ENCODE measurements at regions not wholly inside any gene's neighbourhood (a gene's known extent, or its start where the extent isn't known, plus 50 kb on each side); places are given as distances from the start of the nearest gene placed in this dataset.
"Not testable (repeated sequence)": the region's sequence is repeated elsewhere in the genome, so short reads cannot be mapped to it uniquely, and the experiment has no call there.

- Mint-ChIP-seq H3K27ac (no peak overlapping the region), H3K4me3 (no peak overlapping the region), H3K36me3 (no peaks in the 10 kb centered on the region), H3K9me3 (no peaks in the 10 kb centered on the region), H3K4me1 (no peaks in the 10 kb centered on the region), H3K27me3 (no peaks in the 10 kb centered on the region)
- ATAC-seq: no peak
These were observed 88.1 kb downstream of the POSTN start for GRCh38 chr13:37510441-37510840.

- H3K27ac Mint-ChIP-seq: no peak overlapping the region
- no peaks in the 10 kb centered on the region for H3K27me3 Mint-ChIP-seq
- no peaks in the 10 kb centered on the region for H3K36me3 Mint-ChIP-seq
- H3K9me3 Mint-ChIP-seq: no peaks in the 10 kb centered on the region
- no peak for ATAC-seq
- no peaks in the 10 kb centered on the region for H3K4me1 Mint-ChIP-seq
- H3K4me3 Mint-ChIP-seq: no peak overlapping the region
These were observed 93.0 kb downstream of the POSTN start for GRCh38 chr13:37505531-37505930.

- H3K4me3 Mint-ChIP-seq: no peak overlapping the region
- H3K36me3 Mint-ChIP-seq: no peaks in the 10 kb centered on the region
- H3K27ac Mint-ChIP-seq: no peak overlapping the region
- H3K27me3 Mint-ChIP-seq: no peaks in the 10 kb centered on the region
- ATAC-seq: no peak
- no peaks in the 10 kb centered on the region for H3K9me3 Mint-ChIP-seq
- no peaks in the 10 kb centered on the region for H3K4me1 Mint-ChIP-seq
These were observed 94.3 kb downstream of the POSTN start for GRCh38 chr13:37504251-37504650.

DNA sequence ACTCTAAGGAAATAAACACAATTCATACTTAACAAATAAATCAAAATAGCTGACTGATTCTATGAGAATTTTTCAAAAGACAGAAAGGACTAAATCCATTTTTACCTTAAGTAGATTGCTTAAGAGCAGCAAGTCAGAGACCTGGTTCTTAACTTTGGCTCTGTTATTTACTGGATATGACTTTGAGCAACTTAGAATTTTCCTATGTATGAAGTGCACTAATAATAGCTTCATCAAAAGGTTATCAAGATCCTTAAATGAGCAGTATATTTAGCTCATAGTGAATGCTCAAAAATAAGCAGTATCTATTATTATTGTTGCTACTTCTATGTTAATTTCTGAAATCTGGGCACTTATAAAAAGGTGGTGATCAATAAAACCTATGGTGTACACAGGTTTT is 95.3 kb downstream of the POSTN start:
- H3K27me3 Mint-ChIP-seq: no peaks in the 10 kb centered on the region
- no peak overlapping the region for H3K27ac Mint-ChIP-seq
- H3K9me3 Mint-ChIP-seq: no peaks in the 10 kb centered on the region
- no peak overlapping the region for H3K4me3 Mint-ChIP-seq
- ATAC-seq: no peak
- no peaks in the 10 kb centered on the region for H3K36me3 Mint-ChIP-seq
- no peaks in the 10 kb centered on the region for H3K4me1 Mint-ChIP-seq

DNA sequence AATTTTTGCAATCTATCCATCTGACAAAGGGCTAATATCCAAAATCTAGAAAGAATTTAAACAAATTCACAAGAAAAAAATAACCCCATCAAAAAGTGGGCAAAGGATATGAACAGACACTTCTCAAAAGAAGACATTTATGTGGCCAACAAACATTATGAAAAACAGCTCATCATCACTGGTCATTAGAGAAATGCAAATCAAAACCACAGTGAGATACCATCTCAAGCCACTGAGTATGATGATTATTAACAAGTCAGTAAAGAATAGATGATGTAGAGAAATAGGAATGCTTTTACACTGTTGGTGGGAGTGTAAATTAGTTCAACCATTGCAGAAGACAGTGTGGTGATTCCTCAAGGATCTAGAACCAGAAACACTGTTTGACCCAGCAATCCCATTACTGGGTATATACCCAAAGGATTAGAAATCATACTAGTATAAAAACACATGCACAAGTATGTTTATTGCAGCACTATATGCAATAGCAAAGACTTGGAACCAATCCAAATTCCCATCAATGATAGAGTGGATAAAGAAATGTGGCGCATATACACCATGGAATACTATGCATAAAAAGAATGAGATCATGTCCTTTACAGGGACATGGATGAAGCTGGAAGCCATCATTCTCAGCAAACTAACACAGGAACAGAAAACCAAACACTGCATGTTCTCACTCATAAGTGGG is 96.1 kb downstream of the POSTN start:
- not testable (repeated sequence) for H3K27ac Mint-ChIP-seq, H3K4me1 Mint-ChIP-seq, ATAC-seq, H3K9me3 Mint-ChIP-seq, H3K36me3 Mint-ChIP-seq, H3K4me3 Mint-ChIP-seq, H3K27me3 Mint-ChIP-seq

GRCh38 chr13:37501187-37501586 is 97.4 kb downstream of the POSTN start:
- no peak for ATAC-seq
- no peaks in the 10 kb centered on the region for H3K4me1 Mint-ChIP-seq

GRCh38 chr13:37495046-37495445 is 103.5 kb downstream of the POSTN start:
- Mint-ChIP-seq H3K27ac (no peak overlapping the region), H3K9me3 (no peaks in the 10 kb centered on the region), H3K36me3 (no peaks in the 10 kb centered on the region), H3K4me3 (no peak overlapping the region), H3K4me1 (no peaks in the 10 kb centered on the region), H3K27me3 (no peaks in the 10 kb centered on the region)
- ATAC-seq: no peak

More at GRCh38 chr13:37501187-37501586, 97.4 kb downstream of the POSTN start:
- no peaks in the 10 kb centered on the region for H3K9me3 Mint-ChIP-seq
- no peak overlapping the region for H3K4me3 Mint-ChIP-seq
- no peak overlapping the region for H3K27ac Mint-ChIP-seq
- H3K36me3 Mint-ChIP-seq: no peaks in the 10 kb centered on the region
- H3K27me3 Mint-ChIP-seq: no peaks in the 10 kb centered on the region

- no peaks in the 10 kb centered on the region for H3K36me3 Mint-ChIP-seq
- H3K9me3 Mint-ChIP-seq: no peaks in the 10 kb centered on the region
- no peak overlapping the region for H3K27ac Mint-ChIP-seq
- no peaks in the 10 kb centered on the region for H3K27me3 Mint-ChIP-seq
- no peak overlapping the region for H3K4me3 Mint-ChIP-seq
- no peaks in the 10 kb centered on the region for H3K4me1 Mint-ChIP-seq
- no peak for ATAC-seq
These were observed 104.8 kb downstream of the POSTN start for GRCh38 chr13:37493775-37494174.

- Mint-ChIP-seq H3K27me3 (no peaks in the 10 kb centered on the region), H3K9me3 (no peaks in the 10 kb centered on the region), H3K36me3 (no peaks in the 10 kb centered on the region), H3K27ac (no peak overlapping the region), H3K4me1 (no peaks in the 10 kb centered on the region), H3K4me3 (no peak overlapping the region)
- ATAC-seq: no peak
These were observed 105.6 kb downstream of the POSTN start for GRCh38 chr13:37492741-37493514.

GRCh38 chr13:37492075-37492474 is 106.5 kb downstream of the POSTN start:
- no peak overlapping the region for H3K4me3 Mint-ChIP-seq
- H3K27me3 Mint-ChIP-seq: no peaks in the 10 kb centered on the region
- no peaks in the 10 kb centered on the region for H3K4me1 Mint-ChIP-seq
- no peaks in the 10 kb centered on the region for H3K9me3 Mint-ChIP-seq
- no peak overlapping the region for H3K27ac Mint-ChIP-seq
- ATAC-seq: no peak
- H3K36me3 Mint-ChIP-seq: no peaks in the 10 kb centered on the region

- H3K4me3 Mint-ChIP-seq: no peak overlapping the region
- H3K4me1 Mint-ChIP-seq: no peaks in the 10 kb centered on the region
- no peak overlapping the region for H3K27ac Mint-ChIP-seq
- no peaks in the 10 kb centered on the region for H3K27me3 Mint-ChIP-seq
- no peaks in the 10 kb centered on the region for H3K9me3 Mint-ChIP-seq
- ATAC-seq: no peak
- no peaks in the 10 kb centered on the region for H3K36me3 Mint-ChIP-seq
These were observed 106.9 kb downstream of the POSTN start for GRCh38 chr13:37491661-37492060.

DNA sequence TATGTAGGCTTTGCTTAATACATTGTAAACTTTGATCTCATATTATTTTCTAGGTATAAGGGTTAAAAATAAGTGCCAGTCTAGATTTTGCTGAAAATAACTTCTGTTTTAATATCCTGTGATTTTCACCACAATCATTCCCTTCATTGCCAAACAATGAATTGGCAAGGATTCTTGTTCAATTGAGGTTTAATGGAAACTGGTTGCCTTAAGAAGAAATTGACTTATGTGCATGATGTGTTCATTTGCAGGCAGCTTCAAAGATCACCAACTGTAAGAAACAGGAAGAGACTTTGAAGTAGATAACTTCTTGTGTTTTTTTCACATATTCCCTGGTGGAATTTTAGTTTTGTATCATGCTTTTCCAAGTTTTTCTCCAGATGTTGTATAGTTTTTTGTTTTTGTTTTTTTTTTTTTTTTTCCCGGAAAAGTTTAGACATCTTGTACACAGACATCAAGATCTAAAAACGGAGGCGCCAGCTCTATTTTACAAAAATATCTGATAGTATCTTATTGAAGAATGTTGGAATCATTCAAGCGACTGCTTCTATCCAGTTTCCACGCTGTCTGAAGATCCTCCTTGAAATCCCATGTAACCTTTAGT is 108.3 kb downstream of the POSTN start:
- no peak overlapping the region for H3K4me3 Mint-ChIP-seq
- H3K27me3 Mint-ChIP-seq: no peaks in the 10 kb centered on the region
- no peak overlapping the region for H3K27ac Mint-ChIP-seq
- no peaks in the 10 kb centered on the region for H3K4me1 Mint-ChIP-seq
- H3K9me3 Mint-ChIP-seq: no peaks in the 10 kb centered on the region
- no peaks in the 10 kb centered on the region for H3K36me3 Mint-ChIP-seq
- no peak for ATAC-seq

DNA sequence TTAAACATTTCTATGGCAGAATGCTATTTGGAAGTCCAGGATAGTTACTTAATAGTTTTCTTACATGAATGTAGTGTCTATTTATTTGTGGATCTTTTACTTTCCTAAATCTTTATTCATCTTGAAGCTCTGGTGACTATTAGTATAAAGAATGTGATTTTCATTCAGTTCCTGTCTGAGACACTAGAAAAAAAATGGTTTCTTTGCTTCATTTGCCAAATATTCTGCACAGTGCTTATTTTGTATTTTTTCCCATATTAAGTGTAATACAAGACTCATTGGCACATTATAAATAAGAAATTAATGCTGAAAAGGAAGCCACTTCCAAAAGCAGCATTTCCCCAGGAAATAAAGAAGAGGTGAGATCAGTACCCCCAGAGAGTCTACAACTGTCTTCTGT is 109.8 kb downstream of the POSTN start:
- no peak overlapping the region for H3K27ac Mint-ChIP-seq
- H3K4me3 Mint-ChIP-seq: no peak overlapping the region
- no peaks in the 10 kb centered on the region for H3K4me1 Mint-ChIP-seq
- H3K36me3 Mint-ChIP-seq: no peaks in the 10 kb centered on the region
- no peak for ATAC-seq
- no peaks in the 10 kb centered on the region for H3K27me3 Mint-ChIP-seq
- no peaks in the 10 kb centered on the region for H3K9me3 Mint-ChIP-seq

GRCh38 chr13:37486171-37486681 is 112.3 kb downstream of the POSTN start:
- no peaks in the 10 kb centered on the region for H3K4me1 Mint-ChIP-seq
- H3K36me3 Mint-ChIP-seq: no peaks in the 10 kb centered on the region
- H3K9me3 Mint-ChIP-seq: no peaks in the 10 kb centered on the region
- H3K4me3 Mint-ChIP-seq: no peak overlapping the region
- no peak overlapping the region for H3K27ac Mint-ChIP-seq
- no peak for ATAC-seq
- no peaks in the 10 kb centered on the region for H3K27me3 Mint-ChIP-seq

GRCh38 chr13:37485756-37486155 is 112.8 kb downstream of the POSTN start:
- Mint-ChIP-seq H3K27me3 (no peaks in the 10 kb centered on the region), H3K27ac (no peak overlapping the region), H3K4me3 (no peak overlapping the region), H3K36me3 (no peaks in the 10 kb centered on the region), H3K4me1 (no peaks in the 10 kb centered on the region), H3K9me3 (no peaks in the 10 kb centered on the region)
- ATAC-seq: no peak

GRCh38 chr13:37484056-37484455 is 114.5 kb downstream of the POSTN start:
- Mint-ChIP-seq H3K4me3 (no peak overlapping the region), H3K9me3 (no peaks in the 10 kb centered on the region), H3K36me3 (no peaks in the 10 kb centered on the region), H3K27me3 (no peaks in the 10 kb centered on the region), H3K4me1 (no peaks in the 10 kb centered on the region), H3K27ac (no peak overlapping the region)
- ATAC-seq: no peak
